HG03025 (cell line): ENCODE measurements at regions not wholly inside any gene's neighbourhood (a gene's known extent, or its start where the extent isn't known, plus 50 kb on each side); places are given as distances from the start of the nearest gene placed in this dataset.

ENCODE experiments used
- ATAC-seq: cut with Tn5 transposase; IDR thresholded peaks from one replicate; pipeline ENCODE4 v1.9.1; 2021; ENCODE audit warnings: mild to moderate bottlenecking, moderate library complexity; ENCODE audit not compliant: unreplicated experiment, low FRiP score

DNA sequence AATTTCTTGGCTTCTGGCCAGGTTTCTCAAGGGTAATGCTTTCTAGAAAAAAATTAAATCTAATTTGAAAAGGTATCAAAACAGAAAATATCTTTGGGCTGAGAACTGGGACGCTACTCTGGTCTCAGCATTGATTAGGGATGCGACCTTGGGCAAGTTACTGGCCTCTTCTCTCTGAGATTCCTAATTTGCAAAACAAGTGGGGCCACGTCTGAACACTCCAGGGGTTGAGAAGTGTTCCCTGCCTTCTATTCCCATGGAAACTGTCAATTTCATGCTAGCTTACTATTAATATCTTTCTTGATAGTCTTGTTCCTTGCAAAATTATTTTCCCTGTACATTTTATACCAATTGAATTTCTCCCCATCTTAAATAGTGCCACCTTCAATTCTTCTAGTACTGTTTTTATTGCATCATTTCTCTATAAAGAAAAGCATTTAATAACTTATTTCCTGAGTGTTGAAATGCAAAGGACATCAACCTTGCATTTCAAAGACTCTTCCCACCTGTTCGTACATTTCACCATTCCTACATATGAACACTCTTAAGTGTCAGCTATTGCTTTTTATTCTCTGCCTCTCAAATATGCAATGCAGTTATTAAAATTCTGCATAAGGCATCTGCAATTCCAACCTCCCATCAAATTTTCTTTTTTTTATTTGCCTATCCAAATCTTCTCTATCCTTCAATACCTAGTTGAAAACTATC is 118.3 kb upstream of the DSEL start:
- ATAC-seq = no peak

DNA sequence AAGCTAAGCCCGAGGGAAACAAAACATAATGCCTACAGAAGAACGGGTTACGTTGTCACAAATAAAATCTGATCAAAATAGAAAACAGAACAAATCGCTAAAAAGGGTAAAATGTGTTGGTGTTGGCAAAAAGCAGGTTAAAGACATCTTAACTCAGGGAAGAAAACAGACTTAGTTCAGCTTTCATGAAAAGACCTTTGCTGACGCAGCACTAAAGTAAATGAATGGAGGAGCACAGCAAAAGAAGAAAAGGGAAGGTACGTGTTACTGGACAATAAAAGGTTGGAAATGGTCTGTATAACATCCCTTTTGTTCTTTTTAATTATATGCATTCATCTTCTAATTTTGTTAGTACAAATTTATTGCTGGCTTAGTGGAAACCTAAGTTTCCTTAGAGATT is 117.4 kb upstream of the DSEL start:
- ATAC-seq = no peak

DNA sequence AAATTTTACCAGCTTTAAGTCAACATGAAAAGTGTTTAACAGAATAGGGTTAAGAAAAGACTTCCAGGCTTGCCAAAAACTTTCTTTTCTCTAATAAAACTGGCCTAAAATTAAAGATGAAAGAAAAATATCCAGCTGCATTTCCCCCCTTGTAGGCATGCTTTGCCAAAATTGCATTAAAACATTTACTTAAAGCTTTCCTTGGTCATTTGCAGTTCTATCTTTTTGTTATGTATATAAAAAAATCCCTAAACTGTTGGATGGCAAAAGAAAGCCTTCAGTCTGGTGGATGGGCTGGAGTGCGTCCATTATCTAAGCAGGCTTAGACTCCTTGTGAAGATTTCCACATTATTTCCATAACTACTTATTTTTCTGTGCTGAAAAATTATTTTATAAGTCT is 105.4 kb upstream of the DSEL start:
- ATAC-seq = no peak

DNA sequence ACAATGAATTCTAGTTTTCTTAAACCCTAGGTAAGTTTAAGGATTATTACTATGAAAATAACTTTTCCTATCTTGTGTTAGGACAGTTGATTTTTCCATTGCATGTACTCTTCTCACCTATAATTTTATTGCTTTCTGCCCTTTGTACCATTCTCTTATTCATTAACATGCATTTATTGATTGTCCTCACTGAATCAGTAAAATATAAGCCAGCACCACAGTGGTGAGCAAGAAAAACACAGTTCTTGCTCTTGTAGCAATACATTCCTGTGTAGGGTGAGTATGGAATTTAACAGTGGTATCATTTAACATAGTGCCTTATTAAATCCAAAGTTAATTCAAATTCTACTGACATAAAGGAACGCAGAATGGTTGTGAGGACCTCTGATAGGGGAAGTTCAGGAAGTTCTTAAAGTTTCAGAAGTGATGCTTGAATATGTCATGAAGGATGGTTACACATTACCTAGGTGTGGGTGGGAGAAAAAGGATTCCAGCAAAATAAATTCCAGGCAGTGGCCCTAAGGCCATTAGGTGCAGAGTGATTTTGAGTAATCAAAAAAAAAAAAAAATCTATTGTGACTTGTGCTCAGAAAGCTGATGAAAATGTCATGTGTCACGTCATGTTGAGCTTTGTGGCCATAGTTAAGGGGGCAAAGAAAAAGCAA is 104.7 kb upstream of the DSEL start:
- ATAC-seq = no peak

DNA sequence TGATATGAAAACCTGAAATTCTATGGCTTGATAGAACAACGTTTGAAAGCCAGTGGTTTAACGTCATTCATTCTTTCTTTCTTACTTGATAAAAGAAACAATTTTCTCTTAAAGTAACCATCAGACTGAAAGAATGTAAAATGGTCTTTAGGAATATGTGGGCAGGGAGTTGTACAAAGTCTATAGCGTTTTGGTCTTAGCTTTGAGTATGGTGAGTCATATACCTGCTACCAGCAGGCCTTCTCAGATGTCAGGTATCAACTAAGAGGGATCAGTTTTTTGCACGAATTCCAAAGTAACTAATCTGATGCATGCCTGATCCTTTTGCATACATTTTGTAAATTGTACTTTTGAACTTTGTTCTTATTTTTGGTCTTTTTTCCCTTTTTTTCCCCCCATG is 101.5 kb upstream of the DSEL start:
- no peak for ATAC-seq

- no peak for ATAC-seq
These were observed 99.4 kb upstream of the DSEL start for GRCh38 chr18:67615876-67616275.

DNA sequence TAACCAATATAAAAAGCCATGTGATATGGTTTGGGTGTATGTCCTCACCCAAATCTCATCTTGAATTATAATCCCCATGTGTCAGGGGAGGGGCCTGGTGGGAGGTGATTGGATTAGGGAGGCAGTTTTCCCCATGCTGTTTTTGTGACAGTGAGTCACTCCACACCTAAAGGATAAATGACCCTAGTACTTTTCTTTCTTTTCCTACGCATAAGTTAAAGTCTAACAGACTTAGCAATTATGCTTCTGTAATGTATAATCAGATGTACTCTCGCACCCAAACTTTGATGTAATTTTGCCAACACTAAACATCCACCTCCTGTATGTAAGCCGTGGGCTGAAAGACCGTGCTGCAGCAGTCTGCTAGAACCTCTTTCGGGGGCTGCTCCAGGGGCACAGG is 97.2 kb upstream of the DSEL start:
- ATAC-seq = no peak

GRCh38 chr18:67612281-67612680 is 95.8 kb upstream of the DSEL start:
- no peak for ATAC-seq

- ATAC-seq = no peak
These were observed 92.2 kb upstream of the DSEL start for GRCh38 chr18:67608615-67609273.

DNA sequence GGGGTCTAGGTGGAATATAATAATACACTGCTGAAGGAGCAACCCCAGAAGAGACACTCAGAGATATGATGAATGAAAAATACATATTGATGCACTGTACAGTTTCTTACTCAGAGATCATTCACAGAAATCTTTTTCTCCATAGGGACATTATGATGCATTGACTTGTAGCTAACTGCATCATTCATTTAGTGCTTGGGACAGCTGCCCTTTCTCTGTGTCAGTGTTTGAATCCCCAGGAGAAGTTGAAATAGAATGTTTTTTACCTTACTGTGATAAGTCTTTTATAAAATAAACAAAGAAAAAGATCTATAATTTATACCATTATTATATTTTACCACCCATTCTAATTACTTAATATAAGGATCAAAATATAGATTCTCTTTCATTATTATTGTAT is 91.7 kb upstream of the DSEL start:
- ATAC-seq = no peak

GRCh38 chr18:67600181-67601180 is 84.0 kb upstream of the DSEL start:
- ATAC-seq = no peak

DNA sequence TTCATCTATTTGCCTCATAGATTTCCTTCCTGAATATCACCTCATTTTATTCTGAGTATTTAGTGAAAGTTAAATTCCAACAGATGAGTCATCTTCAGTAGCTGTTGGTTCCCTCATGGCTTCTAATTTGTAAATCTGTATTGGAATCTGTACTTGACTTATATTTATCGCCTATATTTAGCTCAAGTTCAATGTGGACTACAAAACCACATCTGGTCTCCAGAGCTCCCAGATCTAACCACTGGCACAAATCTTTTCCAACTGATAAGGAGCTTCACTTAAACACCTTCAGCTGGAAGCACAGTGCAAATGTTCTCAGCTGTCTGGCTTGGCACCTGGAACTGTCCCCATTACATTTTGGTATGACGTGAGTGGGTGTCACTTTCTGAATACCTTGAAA is 82.8 kb upstream of the DSEL start:
- no peak for ATAC-seq

GRCh38 chr18:67597759-67598158 is 81.2 kb upstream of the DSEL start:
- no peak for ATAC-seq

DNA sequence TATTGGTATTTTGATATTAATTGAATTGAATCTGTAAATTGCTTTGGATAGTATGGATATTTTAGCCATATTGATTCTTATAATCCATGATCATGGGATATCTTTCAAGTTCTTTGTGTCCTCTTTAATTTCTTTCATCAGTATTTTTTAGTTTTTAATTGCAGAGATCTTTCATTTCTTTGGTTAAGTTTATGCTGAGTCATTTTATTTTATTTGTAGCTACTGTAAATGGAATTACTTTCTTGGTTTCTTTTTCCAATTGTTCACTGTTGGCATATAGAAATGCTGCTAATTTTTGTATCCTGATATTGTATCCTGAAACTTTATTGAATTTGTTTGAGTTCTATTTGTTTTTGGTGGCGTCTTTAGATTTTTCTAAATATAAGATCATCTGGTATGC is 79.5 kb upstream of the DSEL start:
- no peak for ATAC-seq

DNA sequence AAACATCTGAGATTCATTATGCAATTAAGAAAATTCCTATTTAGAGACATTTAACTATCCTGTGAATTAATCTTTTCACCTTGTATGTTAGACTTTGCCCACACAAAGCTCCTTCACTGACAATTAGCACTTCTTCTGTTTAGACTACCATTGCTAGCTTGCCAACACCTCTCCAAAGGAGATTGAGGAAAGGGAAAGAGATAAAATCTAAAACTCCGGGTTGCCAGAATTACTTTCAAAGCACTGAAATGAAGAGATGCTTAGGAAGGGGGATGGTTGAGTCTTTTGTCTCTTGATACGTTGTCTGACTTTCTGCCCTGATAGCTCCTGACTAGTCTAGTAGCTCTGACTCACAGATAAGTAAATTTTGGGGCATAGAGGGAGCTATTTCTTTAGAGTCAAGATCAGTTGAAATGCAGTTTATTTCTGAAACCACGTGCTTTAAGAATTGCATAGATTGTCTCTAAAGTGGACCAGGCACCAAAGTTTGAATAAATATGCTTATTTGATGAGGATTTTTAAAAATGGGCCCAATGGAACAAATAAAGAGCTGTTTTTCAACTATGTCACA is 74.1 kb upstream of the DSEL start:
- ATAC-seq = no peak

DNA sequence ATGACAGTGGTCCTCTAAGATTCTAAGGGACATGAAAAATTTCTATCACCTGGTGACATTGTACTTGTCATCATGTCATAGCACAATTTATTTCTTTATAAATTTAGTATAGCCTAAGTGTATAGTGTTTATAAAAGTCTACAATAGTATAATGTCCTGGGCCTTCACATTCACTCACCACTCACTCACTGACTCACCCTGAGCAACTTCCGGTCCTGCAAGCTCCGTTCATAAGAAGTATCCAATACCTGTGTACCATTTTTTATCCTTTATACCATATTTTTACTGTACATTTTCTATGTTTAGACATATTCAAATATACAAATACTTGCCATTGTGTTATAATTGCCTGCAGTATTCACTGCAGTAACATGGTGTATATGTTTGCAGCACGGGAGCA is 72.8 kb upstream of the DSEL start:
- no peak for ATAC-seq

DNA sequence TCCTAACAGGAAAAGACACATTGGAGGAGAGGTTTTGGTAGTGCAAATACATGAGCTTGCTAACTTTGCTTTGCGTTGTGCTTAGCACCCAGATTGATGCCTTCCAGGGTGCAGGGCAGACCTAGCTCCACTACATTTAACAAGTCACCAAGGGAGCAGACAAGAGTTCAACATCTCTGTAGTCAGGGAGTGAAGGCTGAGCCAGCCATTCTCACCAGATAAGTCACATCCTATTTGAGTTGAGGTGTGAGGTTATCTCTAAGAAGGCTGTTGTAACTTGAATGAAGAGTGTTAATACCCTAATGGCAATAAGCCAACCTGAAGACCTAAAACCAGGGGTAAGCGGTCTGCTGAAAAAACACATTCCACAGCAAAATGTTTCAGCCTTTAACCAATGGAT is 69.6 kb upstream of the DSEL start:
- ATAC-seq = no peak

DNA sequence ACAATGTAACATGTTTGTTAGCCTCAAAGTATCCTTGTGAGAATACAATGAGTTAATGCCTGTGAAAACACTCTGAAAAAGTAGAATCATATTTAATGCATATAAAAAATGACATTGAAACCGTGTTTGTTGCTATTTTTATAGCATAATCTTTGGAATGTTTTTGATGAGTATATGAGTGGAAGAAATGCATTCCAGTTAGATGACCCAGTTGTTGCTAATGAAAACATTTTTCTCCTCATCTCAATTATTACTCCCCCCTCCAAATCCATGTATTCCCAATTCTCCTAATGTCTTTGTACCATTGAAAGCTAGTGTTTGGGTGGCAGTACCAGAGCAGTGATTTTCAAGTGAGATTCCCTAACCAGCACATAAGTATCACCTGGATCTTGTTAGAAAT is 67.1 kb upstream of the DSEL start:
- ATAC-seq = no peak

GRCh38 chr18:67582488-67582887 is 66.0 kb upstream of the DSEL start:
- no peak for ATAC-seq

DNA sequence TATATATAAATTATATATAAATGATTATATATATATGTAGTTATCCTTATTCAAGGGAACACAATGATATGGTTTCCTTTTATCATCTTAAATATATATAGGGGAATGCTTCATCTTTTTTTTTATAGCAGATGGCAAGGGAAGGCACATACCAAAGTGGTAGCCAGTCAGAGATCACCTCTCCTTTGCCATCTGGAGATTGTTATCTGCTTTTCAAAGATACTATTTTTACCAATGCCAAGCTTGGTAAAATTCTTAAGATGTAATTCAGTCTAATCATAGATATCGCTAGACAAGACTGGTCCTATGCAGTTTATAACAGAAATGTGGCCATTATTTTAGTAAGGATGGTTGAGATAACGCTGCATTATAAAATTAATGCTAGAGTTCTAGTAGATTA is 64.7 kb upstream of the DSEL start:
- ATAC-seq = no peak
